GM18508 (cell line): ENCODE measurements at regions not wholly inside any gene's neighbourhood (a gene's known extent, or its start where the extent isn't known, plus 50 kb on each side); places are given as distances from the start of the nearest gene placed in this dataset.
"Not testable (repeated sequence)": the region's sequence is repeated elsewhere in the genome, so short reads cannot be mapped to it uniquely, and the experiment has no call there.

Source experiments
- ATAC-seq: cut with Tn5 transposase; IDR thresholded peaks from one replicate; pipeline ENCODE4 v1.9.1; 2021; ENCODE audit warnings: moderate number of reproducible peaks; ENCODE audit not compliant: insufficient read depth, unreplicated experiment

- no peak for ATAC-seq
Observed at GRCh38 chr2:150802635-150803034, 315.2 kb upstream of the RND3 start.

- not testable (repeated sequence) for ATAC-seq
Observed at GRCh38 chr2:150796236-150796635, 308.8 kb upstream of the RND3 start.

GRCh38 chr2:150792780-150793300 is 305.4 kb upstream of the RND3 start:
- no peak for ATAC-seq

GRCh38 chr2:150791567-150791966 is 304.1 kb upstream of the RND3 start:
- ATAC-seq: no peak

- ATAC-seq: no peak
Observed at GRCh38 chr2:150789376-150789905, 302.0 kb upstream of the RND3 start.

GRCh38 chr2:150788426-150789140 is 301.1 kb upstream of the RND3 start:
- ATAC-seq: no peak

- ATAC-seq: no peak
Observed at GRCh38 chr2:150787353-150788093, 300.1 kb upstream of the RND3 start.

GRCh38 chr2:150784389-150784788 is 296.9 kb upstream of the RND3 start:
- no peak for ATAC-seq

- no peak for ATAC-seq
Observed at GRCh38 chr2:150783896-150784295, 296.4 kb upstream of the RND3 start.

- no peak for ATAC-seq
Observed at GRCh38 chr2:150783015-150783414, 295.5 kb upstream of the RND3 start.

GRCh38 chr2:150782613-150783012 is 295.1 kb upstream of the RND3 start:
- no peak for ATAC-seq

- ATAC-seq: no peak
Observed at GRCh38 chr2:150781142-150781541, 293.7 kb upstream of the RND3 start.

GRCh38 chr2:150778828-150779227 is 291.4 kb upstream of the RND3 start:
- no peak for ATAC-seq

GRCh38 chr2:150769421-150769820 is 282.0 kb upstream of the RND3 start:
- no peak for ATAC-seq

- no peak for ATAC-seq
Observed at GRCh38 chr2:150767991-150768746, 280.7 kb upstream of the RND3 start.

- no peak for ATAC-seq
Observed at GRCh38 chr2:150762571-150762970, 275.1 kb upstream of the RND3 start.

GRCh38 chr2:150759531-150759930 is 272.1 kb upstream of the RND3 start:
- ATAC-seq: no peak

- ATAC-seq: no peak
Observed at GRCh38 chr2:150759106-150759505, 271.6 kb upstream of the RND3 start.

GRCh38 chr2:150752229-150752628 is 264.8 kb upstream of the RND3 start:
- no peak for ATAC-seq

GRCh38 chr2:150750720-150751119 is 263.3 kb upstream of the RND3 start:
- no peak for ATAC-seq

GRCh38 chr2:150742094-150742493 is 254.6 kb upstream of the RND3 start:
- no peak for ATAC-seq
